SIG-M5 treated with dmso at 0.1 percent for 504 hours (cell line): ENCODE measurements at regions not wholly inside any gene's neighbourhood (a gene's known extent, or its start where the extent isn't known, plus 50 kb on each side); places are given as distances from the start of the nearest gene placed in this dataset.
"Not testable (repeated sequence)": the region's sequence is repeated elsewhere in the genome, so short reads cannot be mapped to it uniquely, and the experiment has no call there.

Experiments used
- DNase-seq: peaks from one replicate; lab custom pipeline; 2025; ENCODE audit not compliant: unreplicated experiment; lab: John Stamatoyannopoulos, UW

GRCh38 chrX:4622486-4623167 lies 909.2 kb upstream of the PRKX start:
- no peak for DNase-seq

- not testable (repeated sequence) for DNase-seq
Measured at GRCh38 chrX:4613651-4614050, 900.2 kb upstream of the PRKX start.

DNA sequence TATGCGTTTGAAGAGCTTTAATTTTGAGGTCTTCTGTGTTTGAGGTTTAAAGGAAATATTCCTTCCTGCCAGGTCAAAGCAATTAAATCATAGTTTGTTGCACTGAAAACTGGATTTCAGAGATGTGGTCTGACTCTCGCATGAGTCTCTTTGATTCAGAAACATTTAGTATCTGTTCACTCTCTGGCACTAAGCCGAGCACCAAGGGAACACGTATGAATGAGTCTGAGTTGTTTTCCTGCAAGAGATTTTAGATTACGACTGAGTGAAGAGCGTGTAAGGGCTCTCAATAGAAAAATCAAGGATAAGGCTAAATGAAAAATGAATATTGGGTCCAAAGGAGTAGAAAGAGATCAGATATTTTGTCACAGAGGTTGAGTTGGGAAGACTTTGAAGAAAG lies 875.4 kb upstream of the PRKX start:
- DNase-seq: no peak

GRCh38 chrX:4588466-4588865 lies 875.0 kb upstream of the PRKX start:
- DNase-seq: no peak

DNA sequence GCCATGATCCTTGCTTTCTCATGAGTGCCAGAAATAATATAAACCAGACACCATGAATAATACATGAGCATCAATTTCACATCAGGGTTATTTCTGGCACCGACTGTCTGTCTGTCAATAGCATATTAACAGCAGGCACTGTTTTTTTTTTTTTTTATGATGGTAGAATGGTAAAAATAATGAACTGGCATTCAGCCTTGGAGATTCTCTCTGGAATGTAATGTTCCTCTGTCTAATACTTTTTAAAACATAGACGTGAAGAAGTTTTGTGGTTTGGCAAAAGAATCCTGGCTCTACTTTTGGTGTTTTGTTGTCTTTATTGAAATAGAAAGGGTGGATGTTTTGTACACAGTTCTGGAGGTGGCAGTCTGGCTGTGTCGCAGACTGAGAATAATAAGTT lies 874.6 kb upstream of the PRKX start:
- DNase-seq: no peak

- DNase-seq: no peak
Measured at GRCh38 chrX:4579999-4580398, 866.5 kb upstream of the PRKX start.

GRCh38 chrX:4579480-4579879 lies 866.0 kb upstream of the PRKX start:
- DNase-seq: no peak

DNA sequence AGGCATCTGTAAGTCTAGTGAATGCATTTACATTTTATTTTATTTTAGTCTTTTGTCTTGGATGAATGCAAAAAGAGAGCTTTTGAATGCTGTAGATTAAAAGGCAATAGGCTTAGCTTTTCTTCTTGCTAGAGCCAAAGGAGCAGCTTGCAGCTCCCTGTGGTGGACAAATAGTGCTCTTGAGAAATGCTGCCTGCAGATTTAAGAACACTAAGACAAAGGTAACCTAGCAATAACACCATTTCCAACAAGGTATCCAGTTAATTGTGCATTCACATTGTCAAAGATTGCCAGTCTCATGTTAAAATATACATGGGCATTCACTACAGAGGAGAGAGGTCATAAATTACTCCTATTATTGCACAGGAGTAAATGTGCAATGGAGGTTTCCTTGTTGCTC lies 859.2 kb upstream of the PRKX start:
- DNase-seq: no peak

DNA sequence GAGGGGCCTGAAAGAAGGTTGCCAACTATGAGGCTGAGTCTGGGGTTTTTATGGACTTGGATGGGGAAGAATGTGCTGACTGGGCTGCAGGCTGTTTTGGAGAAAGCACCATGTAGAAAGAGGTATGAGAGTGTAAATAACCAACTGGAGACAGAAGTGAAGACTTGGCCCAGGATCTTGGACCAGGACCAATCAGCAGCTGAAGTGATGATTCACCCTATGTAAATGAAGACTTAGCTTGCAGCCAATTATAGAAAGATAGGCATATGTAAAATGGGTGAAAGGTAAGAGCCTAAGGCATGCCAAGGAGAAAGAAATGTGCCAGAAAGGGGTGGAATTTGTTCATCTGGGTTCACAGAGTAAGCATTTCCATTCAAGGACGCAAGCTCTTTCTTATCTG lies 856.7 kb upstream of the PRKX start:
- DNase-seq: no peak

DNA sequence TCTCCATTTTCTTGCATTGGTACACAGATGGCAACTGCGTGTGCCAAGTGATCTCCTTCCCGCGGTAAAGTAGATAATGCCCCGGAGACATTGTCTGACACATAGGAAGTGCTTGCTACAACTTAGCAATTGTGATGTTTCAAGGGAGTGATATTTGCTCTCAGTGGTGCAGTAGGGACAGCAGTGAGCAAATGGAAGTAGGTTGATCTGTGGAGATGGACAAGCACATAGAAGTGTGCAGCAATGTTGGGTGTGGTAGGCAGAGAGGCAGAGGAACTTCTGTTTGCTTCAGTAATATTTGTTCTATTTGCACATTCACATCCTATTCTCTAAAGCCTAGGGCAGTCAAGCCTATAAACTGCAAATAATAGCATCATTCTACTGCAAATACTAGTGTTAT lies 846.7 kb upstream of the PRKX start:
- no peak for DNase-seq

DNA sequence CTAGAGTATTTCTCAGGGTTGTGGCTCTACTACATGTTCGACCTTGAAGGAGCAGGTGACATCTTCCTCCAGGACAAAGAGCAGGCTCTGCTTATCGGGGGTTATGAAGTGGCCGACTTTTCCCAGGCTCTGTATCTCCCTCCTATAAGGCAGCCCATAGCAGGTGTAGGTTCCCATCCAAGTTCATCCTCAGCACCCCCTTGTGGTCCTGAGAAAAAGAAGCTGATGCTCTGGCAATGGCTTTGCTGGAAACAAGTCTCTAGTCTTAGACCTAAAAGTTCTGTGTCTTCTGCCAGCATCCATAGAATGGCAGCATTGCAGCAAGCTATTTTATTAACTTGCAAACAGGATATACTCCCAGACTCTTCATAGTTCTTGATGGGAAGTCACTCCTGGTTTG lies 836.6 kb upstream of the PRKX start:
- no peak for DNase-seq

DNA sequence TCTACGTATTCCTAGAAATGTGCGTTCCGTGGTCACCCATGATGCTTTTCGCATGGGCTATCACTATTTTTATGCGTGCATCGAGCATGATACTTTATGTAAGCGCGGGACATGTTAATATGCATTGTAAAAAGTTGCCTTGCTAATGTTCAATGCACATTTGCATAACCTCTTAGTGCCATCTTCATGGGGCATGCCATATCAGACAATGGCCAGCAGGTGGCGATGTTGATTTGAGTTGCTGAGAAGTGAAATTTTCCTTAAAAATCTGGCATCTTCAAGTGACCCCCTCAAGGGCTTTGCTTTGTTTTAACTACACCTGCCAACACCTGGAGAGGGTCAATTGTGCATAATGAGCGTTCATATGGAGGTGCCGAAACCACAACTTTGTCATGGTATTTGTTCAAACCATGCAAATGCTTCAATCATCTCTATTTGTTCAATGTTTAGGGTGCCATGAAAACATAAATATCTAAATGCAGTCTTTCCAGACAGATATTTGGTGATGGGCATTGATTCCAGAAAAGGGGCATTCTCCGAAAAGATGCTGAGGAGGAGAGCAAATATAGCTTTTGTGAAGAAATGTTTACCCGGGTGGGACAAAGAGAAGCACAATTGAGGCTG lies 833.9 kb upstream of the PRKX start:
- peak; percentile 8 for DNase-seq

DNA sequence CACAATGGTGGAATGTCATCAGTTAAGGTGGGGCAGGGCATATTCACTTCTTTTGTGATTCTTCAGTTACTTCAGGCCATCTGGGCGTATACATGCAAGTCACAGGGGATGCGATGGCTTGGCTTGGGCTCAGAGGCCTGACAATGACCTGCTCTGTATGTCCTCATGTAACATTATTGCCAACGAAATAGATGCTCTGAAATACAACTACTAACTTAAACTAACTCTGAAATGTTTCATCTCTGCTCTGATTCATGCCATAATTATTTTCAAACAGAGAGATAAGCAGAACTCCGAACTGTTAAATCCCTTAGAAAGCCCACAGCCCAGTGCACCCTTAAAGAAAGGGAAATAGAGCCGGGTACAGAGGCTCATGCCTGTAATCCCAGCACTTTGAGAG lies 832.7 kb upstream of the PRKX start:
- not testable (repeated sequence) for DNase-seq

DNA sequence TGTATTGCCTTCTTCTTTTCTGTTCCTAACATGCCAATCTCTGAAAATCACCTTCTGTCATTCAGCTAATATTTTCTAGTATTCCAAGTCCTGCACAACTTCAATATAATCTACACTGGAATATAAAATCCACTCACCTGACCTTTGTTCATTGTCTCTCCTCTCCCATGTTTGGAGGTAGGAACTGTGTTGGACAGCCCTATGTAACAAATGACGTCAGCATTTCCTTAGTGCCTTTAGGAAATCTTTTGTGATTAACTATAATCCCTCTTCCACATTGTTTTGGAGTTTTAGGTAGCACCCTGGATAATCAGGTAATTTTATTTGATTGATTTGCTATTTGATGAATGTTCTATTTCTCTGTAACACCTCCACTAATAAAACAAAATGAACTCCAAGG lies 814.8 kb upstream of the PRKX start:
- DNase-seq: no peak

DNA sequence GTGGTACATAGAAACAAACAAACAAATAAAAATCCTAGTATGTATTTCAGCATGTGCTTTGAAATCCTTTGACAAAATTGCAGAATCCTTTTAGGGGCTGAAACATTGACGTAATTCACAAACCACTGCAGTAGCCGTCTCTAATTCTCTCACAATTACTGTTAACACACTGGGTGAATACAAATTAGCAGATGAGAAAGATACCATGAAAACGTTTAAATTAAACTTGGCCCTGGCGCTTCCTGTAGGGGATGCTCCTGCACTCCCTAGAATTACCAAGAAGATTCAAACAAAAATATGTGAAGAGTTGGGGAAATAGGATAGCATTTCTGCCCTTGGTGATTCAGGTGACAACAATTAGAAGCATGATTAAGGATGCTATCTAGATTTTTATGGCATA lies 772.5 kb upstream of the PRKX start:
- no peak for DNase-seq

- no peak for DNase-seq
Measured at GRCh38 chrX:4484266-4484665, 770.8 kb upstream of the PRKX start.

DNA sequence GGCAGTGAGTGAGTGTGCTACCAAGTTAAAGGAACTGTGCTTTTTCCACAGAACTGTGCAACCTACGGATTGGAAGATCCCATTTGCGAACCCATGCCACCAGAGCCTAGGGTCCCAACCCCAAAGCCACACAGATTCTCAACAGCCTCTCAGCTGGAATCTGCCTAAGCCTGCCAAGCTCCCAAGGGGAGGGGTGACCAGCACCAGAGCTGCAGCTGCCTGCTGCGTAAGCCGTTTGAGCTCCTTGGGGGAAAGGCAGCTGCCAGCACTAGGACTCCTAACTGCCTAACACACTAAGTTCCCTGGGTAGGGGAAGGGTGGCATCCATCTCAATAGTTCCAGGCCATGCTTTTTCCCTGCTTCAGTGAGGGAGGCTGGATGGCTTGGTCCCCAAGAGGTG lies 738.1 kb upstream of the PRKX start:
- no peak for DNase-seq

GRCh38 chrX:4450177-4450576 lies 736.7 kb upstream of the PRKX start:
- no peak for DNase-seq

GRCh38 chrX:4435905-4436304 lies 722.5 kb upstream of the PRKX start:
- DNase-seq: no peak

GRCh38 chrX:4397471-4397870 lies 684.0 kb upstream of the PRKX start:
- DNase-seq: no peak

DNA sequence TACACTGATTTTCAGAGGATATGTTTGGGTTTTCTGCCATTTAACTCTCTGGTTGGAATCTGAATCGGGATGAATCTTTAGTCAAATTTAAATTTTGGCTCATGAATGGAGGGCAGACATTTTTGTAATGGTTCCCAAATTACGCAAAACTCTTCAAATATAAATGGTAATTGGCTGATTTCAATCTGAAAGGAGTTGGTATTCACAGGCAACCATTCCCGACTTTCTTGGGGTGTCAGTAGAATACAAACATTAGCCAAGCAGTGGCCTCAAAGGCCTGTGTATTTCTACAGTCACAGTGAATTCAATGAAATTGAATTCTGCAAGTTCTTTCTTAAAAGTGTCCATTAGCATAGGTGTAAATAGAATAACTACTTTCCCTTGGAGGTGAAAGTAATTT lies 668.8 kb upstream of the PRKX start:
- DNase-seq: no peak

DNA sequence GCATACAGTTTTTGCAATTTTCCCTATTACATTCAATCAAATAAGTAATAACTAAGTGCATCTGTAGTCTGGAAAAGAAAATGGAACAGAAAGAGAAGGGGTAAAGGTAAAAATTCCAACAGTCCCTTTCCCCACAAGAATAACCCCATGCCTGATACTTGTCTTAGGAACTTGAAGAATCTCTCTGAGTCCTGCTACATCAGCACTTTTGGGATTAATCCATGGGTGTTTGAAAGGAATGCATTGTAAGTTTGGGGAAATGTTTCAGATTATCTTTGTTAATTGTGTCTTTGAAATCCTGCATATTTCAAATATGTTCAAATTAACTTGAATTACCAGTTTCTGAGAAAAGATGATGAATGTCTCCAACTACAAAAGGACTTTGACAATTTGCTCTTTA lies 667.3 kb upstream of the PRKX start:
- DNase-seq: no peak

DNA sequence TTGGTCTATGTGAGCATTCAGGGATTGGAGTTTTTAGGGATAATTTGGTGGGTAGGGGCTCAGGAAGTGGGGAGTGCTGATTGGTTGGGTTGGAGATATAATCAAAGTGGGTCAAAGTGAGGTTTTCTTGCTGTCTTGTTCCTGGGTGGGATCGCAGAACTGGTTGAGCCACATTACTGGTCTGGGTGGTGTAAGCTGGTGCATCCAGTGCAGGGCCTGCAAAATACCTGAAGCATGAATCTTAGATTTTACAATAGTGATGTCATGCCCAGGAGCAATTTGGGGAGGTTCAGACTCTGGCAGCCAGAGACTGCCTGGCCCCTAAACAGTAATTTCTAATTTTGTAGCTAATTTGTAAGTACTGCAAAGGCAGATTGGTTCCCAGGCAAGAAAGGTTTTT lies 665.6 kb upstream of the PRKX start:
- no peak for DNase-seq
